Activated CD4-positive, alpha-beta T cell treated with anti-CD3 and anti-CD28 coated beads for 4 hours (primary cell): ENCODE measurements at regions not wholly inside any gene's neighbourhood (a gene's known extent, or its start where the extent isn't known, plus 50 kb on each side); places are given as distances from the start of the nearest gene placed in this dataset.

Experiments
- DNase-seq, 2 donors: peaks; one replicate each; pipeline ENCODE4 v3.0.0-alpha.2; 2020

- no peak for DNase-seq
Measured at GRCh38 chr4:53682908-53683307, 91.6 kb upstream of the LNX1 start.

- DNase-seq, result no peak
Measured at GRCh38 chr4:53682196-53682595, 90.9 kb upstream of the LNX1 start.

DNA sequence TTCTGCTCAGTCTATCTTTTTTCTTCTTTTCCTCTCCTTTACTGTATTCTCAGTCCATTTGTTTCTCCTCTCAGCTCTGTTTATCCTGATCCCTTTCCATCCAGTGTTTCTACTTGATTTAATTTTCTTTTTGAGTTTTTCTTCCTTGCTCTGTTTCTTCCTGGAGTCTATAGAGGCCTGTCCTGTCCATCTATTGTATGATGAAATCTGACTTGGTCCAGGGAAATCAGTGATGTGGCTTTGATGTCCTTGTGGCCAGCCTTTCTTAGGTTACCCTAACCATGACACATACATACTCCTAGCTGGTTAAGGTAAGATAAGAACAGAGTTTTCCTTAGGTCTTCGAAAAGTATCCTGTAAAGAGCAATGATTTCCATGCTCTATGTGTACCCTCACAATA, 89.3 kb upstream of the LNX1 start:
- DNase-seq, result no peak

DNA sequence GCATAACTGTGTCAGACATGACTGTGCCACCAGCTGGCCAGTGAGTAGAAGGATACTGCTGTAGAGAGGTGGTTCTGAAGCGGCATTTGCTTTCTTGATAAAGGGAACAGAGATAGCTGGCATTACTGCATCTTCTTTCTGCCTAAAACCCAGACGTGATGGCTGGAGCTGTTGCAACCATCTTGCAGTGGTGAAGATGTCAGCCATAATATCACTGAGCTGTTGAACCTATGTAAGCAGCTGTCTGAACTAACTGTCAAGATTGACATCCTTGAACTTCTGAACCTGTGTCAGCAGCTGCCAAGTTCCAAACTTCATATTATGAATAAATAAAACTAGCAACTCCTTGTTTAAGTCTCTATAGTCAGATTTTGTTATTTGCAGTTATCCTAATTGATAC, 88.9 kb upstream of the LNX1 start:
- DNase-seq, result no peak

DNA sequence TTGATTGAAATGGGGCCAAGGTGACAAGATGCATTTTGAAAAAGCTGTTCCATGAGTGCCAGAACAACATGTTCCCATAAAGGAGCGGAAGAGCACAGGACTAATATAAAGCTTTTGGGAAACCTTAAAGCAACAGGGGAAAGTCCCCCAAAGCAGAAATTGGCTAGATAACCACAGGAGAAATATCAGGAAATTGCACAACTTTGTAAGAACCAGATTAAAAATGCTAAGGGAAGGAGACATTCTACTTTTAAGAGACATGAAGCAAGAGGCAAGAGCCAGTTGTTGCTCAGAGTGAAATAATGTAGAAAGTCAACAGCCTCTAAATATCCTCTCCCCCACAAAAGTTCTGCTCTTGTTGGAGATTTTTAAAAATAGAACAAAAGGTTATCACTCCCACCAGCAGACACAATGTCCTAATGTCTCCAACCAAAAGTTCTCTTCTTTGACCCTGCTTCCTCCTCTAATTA, 85.2 kb upstream of the LNX1 start:
- DNase-seq, result no peak

DNA sequence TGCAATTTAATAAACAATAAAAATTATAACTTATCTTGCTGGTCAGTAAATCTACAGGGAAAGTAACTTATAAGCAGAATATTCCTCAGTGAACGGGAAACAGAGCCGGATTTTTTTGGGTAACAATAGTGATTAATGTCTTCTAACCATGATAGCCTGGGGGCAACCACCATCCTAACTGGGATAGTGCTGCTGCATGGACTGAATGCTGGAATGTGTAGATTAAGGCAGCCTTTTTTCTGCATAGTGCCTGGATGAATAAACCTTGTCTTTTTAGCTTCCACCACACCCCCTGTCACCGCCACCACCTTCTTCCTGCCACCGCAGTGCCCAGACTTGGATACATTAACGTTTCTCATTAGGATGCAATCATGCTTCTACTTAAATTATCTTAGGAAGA, 83.6 kb upstream of the LNX1 start:
- DNase-seq, result no peak

DNA sequence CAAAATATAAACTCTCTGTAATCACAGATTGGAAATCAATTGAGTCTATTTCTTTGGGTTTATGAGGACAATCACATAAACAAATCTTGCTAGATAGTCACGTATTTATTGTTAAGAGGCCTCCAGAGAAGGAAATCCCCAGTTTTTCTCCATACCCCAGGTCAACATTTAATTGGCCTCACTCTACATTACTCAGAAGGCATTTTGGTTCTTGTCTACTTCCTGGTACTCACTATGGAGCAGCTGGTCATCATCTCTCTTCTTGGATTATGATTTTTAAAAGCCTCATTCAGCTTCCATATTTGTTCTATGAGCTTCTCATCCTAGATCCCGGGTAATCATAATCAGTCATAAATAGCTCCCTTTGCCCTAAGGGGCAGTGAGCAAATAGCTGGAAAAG, 81.6 kb upstream of the LNX1 start:
- DNase-seq, result no peak

DNA sequence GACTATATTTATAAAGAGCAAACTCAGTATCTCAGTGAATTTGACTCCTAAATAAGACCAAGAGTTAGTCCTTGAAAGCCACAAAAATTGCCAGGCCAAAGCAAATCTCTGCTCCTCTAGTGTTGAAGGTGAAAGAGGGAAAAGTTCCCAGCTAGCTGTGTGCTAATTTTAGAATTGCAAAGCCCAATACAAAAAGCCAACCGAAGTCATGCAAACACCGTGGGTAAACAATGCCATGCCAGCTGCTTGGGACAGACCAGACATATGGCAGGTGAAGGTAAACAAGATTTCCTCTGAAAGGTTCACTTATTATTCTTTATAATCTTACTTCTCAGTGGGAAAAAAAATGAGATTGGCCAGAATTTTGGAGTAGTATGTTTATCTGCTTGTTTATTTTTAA, 80.5 kb upstream of the LNX1 start:
- DNase-seq, result no peak

DNA sequence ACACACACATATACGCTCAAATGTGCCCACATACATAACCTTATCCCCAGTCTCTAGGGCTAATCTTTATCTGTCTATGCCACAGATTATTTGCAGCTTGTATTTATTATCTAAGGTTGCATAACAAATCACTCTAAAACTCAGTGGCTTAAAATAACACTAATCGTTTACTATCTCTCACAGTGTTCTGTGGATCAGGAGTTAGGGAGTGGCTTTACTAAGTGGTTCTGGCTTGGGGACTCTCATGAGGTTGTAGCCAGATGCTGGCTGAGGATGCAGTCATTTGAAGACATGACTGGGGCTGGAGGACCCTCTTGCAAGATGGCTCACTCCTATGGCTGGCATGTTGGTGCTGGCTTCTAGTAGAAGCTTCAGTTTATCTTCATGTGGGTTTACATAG, 68.5 kb upstream of the LNX1 start:
- DNase-seq, result no peak

- no peak for DNase-seq
Measured at GRCh38 chr4:53659112-53659511, 67.8 kb upstream of the LNX1 start.

DNA sequence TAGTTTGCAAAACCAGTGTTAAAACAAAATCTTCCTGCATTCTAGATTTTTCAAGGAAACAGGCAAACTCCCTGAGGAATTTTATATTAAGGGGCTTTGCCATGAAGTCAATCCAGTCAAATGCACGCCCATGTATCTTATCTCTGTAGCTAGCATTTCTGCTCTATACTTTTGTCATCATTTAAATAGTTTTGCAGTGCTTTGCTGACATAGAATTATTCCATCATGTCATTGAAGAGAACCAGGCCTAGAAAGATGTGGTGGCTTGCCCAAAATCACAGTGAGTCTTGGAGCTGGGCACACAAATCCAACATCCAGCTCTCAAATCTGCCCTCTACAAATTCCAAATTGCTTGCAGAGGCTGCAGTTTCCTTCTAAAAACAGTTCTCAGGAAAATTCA, 66.7 kb upstream of the LNX1 start:
- DNase-seq, result no peak

GRCh38 chr4:53656421-53656981, 65.2 kb upstream of the LNX1 start:
- no peak for DNase-seq

DNA sequence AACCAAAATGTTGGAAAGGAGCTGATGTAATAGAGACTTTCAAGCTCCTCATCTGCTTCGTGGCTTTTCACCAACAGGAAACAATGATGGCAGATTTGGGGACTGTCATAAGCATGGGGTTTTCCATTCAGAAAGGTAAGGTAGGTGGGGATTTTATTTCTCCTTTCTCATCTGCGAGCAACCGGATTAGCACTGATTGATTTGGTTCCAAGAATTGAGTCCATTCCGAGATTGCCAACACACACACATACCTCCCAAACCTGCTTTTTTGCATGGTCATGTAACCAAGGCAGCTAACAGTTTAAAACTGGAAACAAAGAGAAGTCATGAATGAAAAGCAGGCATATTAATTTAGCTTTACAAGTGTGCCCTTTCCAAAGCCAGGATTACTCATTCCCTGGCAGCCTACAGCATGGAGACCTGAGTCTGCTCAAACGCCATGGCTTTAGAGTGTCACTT, 63.0 kb upstream of the LNX1 start:
- no peak for DNase-seq

GRCh38 chr4:53653484-53654053, 62.3 kb upstream of the LNX1 start:
- no peak for DNase-seq

GRCh38 chr4:53651156-53651735, 60.0 kb upstream of the LNX1 start:
- no peak for DNase-seq

DNA sequence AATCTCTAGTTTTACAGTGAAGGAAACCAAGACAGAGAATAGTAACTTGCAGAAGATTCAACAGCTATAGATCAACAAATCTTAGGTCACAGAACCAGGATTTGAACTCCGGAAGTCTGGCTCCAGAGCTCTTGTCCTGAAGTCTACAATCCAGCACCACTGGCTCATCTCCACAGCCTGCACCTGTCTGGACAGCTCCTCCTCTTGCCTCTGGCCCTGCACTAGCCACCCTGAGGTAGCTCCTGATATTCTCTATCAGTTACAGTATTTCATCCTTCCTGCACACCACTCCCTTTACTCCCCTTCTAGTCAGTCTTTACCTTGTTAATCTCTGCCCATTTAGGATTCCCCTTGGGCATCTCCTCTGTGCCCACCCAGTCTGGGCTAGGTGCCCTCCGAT, 58.1 kb upstream of the LNX1 start:
- DNase-seq, result no peak

DNA sequence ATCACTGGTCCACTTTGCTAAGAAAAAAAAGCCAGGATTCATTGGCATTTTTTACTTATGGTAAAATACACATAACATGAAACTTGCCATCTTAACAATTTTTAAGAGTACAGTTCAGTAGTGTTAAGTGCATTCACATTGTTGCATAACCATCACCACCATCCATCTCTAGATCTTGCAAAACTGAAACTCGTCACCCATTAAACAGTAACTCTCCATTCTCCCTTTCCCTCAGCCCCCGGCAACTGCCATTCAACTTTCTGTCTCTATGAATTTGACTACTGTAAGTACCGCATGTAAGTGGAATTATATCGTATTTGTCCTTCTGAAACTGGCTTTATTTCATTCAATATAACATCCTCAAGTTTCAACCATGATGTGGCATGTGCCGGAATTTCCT, 56.3 kb upstream of the LNX1 start:
- DNase-seq, result no peak

DNA sequence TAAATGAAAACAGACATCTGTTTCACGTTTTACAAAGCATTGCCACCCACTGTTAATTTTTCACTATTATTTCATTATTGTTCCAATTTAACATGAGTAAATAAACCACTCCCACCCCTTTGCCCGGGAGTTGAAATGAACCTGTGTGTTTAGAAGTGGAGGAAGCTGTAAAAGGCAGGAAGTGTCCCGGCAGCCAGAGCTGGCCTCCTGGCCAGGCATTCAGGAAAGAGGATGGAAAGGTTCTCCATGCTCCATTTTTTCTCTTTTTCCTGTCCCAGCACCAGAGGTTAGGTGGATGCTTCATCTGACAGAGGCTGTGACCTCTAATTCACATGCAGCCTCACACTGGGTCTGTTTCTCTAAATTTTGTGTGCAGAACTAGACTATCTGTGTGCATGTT, 55.5 kb upstream of the LNX1 start:
- DNase-seq, result no peak

GRCh38 chr4:53645108-53645507, 53.8 kb upstream of the LNX1 start:
- no peak for DNase-seq

- DNase-seq, result no peak
Measured at GRCh38 chr4:53644607-53645006, 53.3 kb upstream of the LNX1 start.
